Activated CD4-positive, alpha-beta T cell treated with anti-CD3 and anti-CD28 coated beads, Interleukin-2, amount 50 U/mL, for 16 hours (primary cell): ENCODE measurements at regions not wholly inside any gene's neighbourhood (a gene's known extent, or its start where the extent isn't known, plus 50 kb on each side); places are given as distances from the start of the nearest gene placed in this dataset.
"Not testable (repeated sequence)": the region's sequence is repeated elsewhere in the genome, so short reads cannot be mapped to it uniquely, and the experiment has no call there.

ENCODE experiments used
- DNase-seq: peaks from one replicate; pipeline ENCODE4 v3.0.0-alpha.2; 2020

DNA sequence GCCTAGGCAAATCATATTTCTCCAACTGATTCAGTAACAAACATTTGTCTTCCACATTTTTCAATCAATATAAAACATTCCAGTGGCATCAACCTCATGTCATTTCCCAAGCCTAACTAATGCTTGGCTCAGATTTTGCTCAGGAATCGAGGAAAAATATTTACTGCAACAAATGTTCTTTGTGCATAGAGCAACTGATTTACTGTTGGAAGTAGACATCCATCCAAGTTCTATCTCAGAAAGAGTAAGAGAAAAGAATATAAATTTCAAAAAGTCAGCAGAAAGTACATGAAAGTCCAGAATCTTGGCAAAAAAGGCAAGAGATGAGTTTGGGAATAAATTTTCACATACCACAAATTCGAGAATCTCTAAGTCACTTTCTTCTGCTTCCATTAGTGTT lies 2245.0 kb upstream of the RAG2 start:
- DNase-seq: no peak

DNA sequence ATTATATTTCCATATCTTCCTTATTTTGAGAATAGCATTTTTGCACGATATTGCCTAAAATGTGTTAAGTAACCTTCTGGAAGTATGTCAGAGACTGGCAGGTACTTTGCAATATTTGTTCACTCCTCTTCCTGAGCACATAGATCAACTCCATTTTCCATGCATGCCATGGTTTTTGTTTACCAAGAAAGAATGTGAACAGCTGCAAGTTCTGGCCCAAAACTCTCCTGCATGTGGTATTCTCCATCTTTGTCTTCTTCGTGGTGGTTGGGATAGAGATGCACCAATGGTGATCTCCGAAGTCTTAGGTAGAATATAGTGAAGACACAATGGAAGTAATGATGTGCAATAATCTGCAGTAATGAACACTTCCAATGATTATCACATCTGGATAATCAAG lies 2241.0 kb upstream of the RAG2 start:
- no peak for DNase-seq

DNA sequence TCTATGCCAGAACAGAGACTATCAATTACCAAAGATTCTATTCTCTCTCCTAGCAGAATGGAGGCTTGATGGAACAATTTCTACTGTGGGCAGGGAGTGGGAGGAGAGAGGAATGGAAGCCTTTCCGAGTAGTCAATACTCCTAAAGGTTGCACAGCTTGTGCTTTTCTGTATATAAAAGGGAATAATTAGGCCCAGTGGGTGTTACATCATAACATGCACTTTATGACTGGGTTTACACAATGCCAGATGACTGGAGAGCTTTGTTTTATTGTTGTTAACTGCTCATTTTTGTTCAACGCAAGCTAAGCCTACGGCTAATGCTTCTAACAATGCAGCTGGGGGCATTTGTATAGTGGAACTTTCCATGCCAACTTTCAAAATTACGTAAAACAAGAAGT lies 2237.9 kb upstream of the RAG2 start:
- no peak for DNase-seq

DNA sequence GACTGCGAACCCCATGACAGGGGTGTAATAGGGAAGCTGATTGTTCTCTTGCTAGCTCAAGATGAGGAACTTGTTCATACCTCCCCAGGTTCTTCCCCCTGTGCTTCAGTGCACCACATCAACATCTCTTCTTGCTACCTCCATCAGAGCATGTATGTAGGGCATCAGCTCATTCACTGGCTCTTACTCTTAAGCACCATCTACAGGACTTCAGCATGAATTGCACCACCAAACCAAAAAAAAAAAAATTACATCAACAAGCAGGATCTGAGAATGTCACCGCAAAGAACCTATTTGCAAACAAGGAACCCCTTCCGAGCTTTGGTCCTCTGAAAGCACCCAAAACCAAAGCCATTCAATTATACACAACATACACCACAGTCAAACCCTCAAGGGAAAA lies 2226.5 kb upstream of the RAG2 start:
- DNase-seq: no peak

DNA sequence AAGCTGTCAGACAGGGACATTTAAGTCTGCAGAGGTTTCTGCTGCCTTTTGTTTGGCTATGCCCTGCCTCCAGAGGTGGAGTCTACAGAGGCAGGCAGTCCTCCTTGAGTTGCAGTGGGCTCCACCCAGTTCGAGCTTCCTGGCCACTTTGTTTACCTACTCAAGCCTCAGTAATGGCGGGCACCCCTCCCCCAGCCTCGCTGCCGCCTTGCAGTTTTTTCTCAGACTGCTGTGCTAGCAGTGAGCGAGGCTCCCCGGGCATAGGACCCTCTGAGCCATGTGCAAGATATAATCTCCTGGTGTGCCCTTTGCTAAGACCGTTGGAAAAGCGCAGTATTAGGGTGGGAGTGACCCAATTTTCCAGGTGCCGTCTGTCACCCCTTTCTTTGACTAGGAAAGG lies 2223.8 kb upstream of the RAG2 start:
- DNase-seq: not testable (repeated sequence)

DNA sequence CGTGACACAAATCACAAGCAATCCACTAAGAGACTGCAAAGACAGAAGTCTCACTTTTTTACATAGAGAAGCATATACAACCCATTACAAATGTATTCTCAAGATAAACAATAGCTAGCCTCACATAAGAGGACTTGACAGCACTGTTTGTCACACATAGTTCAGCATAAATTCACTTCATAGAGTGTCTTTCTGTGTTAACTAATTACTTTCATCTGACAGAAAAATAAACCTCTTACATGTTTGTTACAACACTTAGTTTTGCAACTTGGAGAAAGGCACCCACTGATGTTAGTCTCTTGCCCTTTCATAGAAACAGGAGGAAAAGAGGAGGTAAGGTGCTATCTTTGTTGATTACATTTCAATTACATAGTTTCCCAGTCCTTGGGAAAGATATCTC lies 2221.9 kb upstream of the RAG2 start:
- no peak for DNase-seq

DNA sequence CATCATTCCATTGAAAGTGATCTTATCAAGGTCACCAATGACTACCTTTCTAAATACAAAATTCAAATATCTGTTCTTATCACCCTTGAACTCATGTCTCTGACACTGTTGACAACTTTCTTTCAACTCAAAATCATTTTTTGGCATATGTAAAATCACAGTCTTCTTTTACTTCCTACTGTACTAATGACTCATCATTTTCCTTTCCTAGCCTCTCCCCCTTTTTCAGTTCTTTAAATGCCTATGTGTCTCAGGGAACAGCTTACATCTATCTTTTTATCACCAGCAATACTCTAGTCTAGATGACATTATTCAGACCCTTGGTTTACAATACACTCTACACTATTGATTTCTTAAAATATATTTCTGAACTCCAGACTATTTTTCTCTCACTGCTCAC lies 2220.7 kb upstream of the RAG2 start:
- no peak for DNase-seq

DNA sequence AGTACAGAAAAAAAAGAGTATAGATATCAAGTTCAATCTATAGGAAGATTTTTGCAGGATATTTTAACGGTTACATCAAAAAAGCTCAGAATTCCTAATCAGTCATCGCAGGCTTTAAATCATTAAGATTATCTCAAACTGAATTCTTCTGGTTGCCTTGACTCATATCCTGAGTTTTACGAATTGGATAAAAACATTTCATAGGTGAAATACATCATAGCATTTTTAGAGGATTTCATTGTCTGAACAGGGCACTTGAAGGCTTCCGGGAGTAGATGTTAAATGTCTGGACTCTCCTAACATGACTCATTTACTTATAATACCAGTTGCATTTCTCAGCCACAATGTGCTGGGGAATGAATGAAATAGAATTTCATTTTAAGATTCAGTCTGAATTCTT lies 2216.6 kb upstream of the RAG2 start:
- no peak for DNase-seq

DNA sequence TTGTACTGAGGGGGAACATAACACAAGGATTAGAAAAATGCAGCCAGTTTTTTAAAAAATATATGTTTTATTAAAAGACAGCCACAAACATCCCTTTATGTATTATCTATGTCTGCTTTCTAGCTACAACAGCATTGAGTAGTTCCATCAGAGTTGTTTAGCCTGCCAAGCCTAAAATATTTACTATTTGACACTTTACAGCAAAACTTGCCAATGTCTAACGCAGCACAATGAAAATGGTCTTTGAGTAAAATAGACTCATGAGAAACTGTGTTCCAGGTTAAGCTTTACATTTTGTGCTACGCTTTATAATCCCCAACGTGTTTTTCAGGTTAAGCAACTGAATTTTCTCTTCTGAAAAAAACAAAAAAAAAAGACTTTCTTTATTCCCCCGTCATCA lies 2211.5 kb upstream of the RAG2 start:
- DNase-seq: no peak

DNA sequence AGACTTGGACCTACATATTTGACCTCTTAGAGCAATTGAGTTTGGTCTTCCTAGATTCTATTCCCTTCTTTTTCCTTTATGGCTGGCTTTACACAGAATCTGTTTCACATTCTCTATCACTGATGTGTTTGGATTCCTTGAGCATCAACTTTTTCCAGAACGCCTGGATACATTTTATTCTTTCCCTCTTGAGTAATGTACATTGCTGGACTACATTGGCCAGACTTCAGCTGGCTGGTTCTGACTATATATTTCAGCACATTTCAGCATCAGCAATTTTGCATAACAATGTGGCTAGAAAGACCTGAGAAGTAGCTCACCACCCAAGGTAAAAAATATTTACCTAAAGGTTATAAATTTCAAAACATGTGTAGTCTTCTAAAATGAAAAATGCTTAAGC lies 2198.2 kb upstream of the RAG2 start:
- DNase-seq: no peak

DNA sequence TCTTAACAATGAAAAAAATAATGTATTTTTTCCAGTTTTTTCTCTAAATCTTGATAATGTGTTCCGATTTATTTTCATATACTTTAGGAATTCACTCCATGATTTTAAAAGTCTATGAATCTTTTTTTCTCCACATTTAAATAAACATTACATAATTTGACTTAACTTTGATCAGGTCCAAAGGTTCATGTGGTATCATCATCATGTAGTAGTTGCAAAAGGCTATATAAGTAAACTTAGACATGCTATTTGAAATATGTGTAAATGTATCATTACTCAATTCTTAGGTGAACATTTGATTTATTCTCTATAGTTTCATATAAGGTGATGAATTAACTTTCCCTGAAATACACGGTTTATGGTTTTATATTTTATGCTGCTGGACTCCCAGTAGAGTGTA lies 2197.0 kb upstream of the RAG2 start:
- DNase-seq: no peak

DNA sequence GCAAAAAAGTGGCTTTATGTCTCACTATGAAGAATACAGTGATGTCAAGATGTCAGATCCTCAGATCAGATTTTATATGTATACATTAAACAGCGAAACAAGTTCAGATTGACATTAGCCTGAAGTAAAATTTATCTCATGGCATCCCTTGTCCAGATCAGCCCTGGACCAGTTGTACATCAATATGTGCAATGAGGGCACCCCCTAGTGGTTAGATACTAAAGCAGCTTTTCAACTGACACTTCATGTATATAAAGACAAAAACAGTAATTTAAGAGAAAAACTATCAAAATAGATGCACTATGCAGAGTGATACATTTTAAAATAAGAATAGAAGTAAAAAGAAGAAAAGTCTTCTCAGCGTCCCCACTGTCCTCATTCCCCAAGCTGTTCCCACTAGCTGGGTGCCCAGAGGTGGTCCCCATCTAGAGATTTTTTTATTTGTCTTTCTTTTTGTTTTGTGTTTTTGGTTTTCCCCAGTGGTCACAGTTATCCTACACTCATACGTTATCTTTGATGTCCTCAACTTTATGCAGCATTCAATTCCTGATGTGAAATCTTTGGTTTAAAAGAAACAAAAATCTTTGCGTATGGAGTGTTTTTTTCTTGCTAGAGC lies 2193.4 kb upstream of the RAG2 start:
- peak; percentile 65 for DNase-seq

DNA sequence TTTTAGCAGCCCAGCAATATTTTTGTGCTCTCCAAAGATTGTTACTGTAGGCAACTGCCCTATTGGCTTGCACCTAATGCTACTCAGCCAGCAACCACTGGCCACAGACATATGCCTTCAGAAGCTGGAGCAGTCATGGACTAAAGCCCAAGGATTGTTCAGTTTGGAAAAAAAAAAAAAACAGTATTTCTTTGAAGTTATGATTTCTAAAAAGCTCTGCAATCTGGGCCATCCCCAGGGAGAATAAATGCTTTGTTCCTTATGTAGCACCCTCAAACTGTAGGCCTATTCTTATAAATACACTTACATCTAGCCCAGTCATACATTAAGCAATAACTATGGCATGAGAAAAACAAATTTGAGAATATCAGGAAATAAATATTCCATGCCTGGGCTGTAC lies 2190.5 kb upstream of the RAG2 start:
- DNase-seq: no peak

DNA sequence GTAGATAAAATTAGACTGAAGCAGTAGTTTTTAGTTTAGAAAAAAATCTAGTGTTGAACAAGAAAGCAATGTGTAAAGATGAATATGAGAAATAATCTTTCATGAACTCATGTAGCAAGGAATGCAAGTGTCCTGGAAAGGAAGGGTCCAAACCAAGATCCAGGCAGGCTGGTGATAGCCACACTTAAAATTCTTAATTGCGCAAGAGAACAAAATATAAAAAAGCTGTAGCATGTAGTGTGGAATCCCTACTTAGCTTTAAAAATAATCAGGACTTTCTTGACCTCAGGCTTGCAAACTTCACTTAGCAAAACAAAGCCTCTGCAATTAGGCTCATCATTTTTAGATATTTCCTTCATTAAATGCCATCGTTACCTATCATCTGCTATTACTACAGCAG lies 2186.1 kb upstream of the RAG2 start:
- no peak for DNase-seq

DNA sequence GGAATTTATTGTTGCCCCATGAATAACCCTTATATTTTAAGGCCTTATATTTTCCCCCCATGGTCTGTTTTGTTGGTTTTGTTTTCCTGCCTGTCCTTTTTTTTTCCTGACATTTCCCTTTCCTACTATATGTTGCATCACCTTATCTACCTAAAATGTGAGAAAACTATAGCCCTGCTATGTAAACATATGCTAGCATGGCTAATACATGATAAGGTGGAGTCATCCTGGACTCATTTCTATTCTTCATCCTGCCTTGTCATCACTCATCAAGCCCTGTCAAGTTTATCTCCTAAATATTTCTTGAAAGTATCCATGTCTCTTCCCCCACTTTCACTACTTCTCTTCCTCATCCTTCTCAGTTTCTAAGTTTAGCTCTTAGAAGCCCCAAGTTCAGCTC lies 2168.8 kb upstream of the RAG2 start:
- no peak for DNase-seq

DNA sequence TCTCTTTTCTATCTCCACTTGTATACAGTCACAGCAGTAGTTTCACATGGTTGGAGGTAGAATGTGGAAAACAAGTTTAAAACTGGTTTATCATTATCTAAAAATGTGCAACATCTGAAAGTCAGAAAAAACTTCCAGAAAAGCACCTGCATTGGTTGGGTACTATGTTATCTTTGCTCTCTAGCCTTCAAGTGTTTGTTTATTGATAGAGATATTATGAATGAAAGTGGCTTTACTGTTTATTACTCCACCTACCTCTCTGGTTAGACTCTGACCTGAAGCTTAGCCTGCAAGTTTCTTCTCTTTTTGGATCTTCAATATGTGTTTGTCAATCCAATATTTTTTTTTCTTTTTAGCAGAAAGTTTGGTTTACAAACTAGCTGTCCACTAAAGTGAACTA lies 2161.4 kb upstream of the RAG2 start:
- DNase-seq: no peak

DNA sequence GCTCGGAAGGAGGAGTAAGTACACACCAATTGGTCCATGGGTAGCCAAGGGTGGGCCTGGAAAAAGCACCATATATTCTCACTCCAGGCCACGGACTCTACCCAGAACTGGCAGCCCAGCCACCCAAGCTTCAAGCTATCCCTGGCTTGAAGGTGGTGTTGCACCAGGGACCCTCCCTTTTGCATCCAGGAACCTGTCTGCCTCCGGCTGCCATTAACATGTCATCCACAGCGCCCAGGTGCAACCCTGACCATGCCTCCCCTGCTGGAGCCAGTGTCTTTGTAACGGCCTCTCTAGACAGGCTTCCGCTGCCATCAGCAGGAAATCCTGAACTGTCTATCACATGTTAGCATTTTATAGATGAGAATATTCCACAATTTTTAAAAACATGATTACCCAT lies 2158.5 kb upstream of the RAG2 start:
- DNase-seq: no peak

DNA sequence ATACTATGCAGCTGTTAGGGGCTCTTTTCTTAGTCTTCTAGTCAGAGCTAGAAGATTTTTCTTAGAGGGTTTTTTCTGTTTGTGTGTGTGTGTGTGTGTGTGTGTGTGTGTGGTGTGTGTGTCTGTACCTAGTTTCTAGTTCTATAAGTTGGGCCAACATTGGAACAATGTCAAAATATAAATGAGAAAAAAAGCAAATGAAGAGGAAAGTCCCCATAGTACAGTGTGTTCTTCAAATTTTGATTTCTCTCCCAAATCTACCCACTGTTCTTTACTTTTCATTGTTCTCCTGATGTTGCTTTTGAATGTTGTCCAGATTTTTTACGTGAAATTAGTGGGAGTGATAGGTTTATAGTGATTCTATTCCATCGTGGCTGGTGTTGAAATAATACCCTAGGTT lies 2153.4 kb upstream of the RAG2 start:
- no peak for DNase-seq

DNA sequence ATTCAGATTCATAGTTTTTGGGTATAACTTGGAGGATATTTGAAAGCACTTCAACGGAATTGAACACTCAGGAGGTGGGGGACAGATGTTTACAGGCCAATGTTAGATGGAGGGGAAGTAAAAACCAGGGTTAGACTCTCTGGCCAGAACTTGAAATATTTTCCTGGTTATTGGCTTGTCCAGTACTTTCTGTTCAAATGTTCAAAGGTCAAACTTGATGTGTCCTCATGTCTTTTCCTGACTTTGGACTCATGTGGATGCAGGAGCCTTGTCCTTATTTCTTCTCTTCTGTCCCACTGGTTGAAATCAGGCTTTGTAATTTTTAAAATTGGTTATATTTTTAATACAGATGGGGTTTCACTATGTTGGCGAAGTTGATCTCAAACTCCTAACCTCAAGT lies 2148.5 kb upstream of the RAG2 start:
- not testable (repeated sequence) for DNase-seq

DNA sequence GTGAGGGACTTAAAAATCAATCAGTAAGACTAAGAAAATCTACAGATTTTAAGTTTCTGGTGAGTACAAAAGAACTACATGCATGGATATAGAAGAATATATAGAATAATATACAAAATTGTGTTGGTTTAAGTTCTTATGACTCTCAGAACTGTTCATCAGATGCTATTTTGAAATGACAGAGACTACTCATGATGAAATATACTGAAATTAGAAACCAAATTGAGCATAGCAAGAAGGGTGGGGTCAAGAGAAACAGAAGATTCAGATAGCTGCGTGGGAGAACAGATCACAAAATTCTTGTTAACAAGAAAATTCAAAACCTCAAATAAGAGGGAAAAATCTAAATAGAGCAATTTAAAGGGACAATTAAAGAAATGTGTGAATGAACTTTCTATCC lies 2125.3 kb upstream of the RAG2 start:
- DNase-seq: no peak

DNA sequence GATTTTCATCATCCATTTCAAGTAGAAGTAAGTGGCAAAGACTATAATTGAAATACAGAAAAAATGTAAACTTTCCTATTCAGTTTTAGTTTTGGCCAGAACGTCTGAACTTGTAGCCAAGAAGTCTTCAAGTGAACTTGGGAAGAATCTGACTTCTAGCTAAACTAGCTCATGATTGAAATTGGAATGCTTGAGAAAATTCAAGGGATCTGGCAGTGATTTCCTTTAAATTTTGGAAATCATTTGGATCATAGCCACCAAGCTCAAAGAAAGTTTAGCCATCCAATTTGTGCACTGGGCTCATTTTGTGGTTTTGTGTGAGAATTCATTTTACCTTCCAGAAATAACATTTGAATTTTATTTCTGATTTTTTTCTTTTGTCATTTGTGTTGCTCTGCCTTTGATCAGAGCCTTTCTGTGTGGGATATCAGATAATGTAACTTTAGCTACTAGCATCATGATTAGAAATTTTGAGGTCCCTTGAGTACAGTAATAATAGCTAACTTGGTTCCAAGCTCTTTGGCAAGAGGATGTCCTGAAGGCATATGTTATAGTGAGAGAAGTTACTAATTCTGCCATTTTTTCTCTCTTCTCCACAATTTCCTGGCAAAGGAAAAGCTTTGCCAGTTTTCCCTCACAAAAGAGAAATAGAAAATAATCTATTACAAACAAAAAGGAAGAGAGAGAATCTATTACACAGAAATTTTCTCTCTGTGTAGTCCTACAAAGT lies 2123.7 kb upstream of the RAG2 start:
- DNase-seq: no peak

DNA sequence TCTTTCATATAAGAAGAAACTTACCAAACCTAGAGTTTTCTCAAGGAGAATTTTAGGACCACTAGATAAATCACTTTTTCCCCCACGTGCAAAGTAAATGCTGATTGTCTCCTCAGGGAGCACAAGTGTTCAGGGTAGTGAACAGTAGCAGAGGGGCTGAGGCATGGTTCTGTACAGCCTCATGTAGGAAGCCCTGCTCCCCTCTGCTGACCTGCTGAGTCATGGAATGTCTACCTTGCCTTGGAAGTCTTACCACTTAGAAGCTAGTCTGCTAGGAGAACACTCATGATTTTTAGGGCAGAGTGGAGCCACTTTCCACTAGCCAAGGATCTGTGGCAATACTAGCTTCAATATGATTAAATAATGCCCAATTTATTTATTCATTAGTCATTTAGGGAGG lies 2120.6 kb upstream of the RAG2 start:
- no peak for DNase-seq

DNA sequence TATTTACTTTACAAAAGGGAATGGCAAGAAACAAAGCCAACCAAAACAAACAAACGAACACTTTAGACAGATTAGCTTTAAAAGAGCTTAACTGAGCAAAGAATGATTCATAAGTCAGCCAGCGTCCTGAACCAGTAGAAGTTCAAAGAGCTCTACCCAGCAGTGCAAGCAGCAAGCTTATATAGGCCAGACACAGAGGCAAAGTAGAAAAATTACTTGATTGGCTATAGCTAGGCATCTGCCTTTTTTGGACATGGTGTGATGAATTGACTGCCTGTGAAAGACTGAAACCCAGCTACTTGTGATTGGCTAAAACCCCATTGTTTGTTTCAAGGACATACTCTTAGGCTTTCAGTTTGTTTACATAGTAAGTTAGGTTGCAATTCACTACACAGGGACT lies 2120.0 kb upstream of the RAG2 start:
- DNase-seq: no peak

DNA sequence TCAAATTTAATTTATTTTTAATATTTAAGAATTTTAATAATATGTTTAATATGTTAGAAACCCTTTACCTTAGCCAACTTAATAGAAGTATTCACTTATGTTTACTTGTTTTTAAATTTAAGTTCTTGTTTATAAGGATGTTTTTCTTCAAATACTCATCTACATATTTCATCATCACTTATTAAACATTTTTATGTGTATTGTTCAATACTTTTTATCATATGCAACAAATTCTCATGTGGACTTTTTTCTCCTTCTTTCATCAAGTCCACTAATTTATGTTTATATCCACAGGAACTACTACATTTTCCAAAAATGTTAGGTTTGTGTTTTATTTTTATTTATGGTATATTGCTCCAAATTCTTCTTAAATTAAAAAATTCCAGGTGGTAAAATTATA lies 2113.1 kb upstream of the RAG2 start:
- no peak for DNase-seq

DNA sequence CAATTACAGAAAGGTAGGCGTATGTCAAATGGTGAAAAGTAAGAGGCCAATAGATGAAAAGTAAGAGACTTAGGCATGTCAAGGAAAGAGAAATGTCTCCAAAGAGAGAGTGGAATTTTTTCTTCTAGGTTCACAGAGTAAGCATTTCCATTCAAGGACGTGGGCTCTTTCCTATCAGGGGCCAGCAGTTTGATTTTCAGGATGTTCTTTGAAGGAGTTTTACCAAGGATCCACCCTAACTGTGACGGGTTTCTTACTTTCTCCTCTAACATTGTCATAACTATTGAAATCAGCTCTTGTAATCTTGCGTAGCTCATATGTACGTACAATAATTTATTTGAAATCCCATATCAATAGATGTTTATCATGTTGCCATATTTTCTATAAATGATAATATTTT lies 2112.2 kb upstream of the RAG2 start:
- DNase-seq: no peak
